ENCODE measurements at regions not wholly inside any gene's neighbourhood (a gene's known extent, or its start where the extent isn't known, plus 50 kb on each side); places are given as distances from the start of the nearest gene placed in this dataset.

DNA sequence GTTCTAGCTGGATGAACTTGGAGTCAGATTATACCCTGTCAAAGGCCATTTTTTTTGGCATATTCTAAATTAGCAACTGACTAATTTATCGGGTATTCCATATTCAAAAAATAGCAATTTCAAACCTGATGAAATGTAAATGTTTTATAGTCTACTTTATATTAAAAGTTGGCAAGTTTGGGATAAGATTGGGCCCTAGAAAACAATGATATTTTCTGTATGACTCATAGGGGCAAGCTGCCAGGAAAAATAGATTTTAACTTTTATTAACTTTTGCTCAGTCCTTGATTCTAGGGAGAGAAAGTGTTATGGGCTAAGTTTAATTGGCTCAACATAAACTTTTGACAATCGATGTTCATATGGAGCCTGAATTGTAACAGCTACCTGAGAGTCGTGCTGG, 576.9 kb upstream of the B3GALT2 start:
- TF ChIP-seq POLR2A (IDR thresholded peaks at IDR 0.05): no peak
- no peak for TF ChIP-seq CTCF (IDR thresholded peaks at IDR 0.05 in 4 of 5, conservative IDR thresholded peaks at IDR 0.05 in 1 of 5)
